H1 (cell line): ENCODE measurements at regions not wholly inside any gene's neighbourhood (a gene's known extent, or its start where the extent isn't known, plus 50 kb on each side); places are given as distances from the start of the nearest gene placed in this dataset.

ENCODE experiments used
- CTCF ChIA-PET: fragments of 300-600 bp; sonication (Branson Sonifier 250); formaldehyde crosslinking; loops from one replicate; lab custom pipeline; 2021; ENCODE audit not compliant: partially characterized antibody; lab: Charles Lee
- POLR2A ChIA-PET: fragments of 300-600 bp; sonication (Branson Sonifier 250); formaldehyde crosslinking; loops from one replicate; lab custom pipeline; 2021; ENCODE audit warnings: inconsistent platforms; ENCODE audit not compliant: partially characterized antibody; lab: Charles Lee
- DNase-seq, 2 experiments: peaks; one replicate each; pipeline versions ENCODE4 v3.0.0 to v3.0.0-alpha.2; 2010 to 2022; ENCODE audit warnings: low spot score in 2 of 2, low read depth in 1 of 2, mixed read lengths in 1 of 2
- FAIRE-seq: peaks from 2 replicates; lab custom pipeline; 2011; peaks lifted over from hg19 to GRCh38; lab: Jason Lieb, UNC
- H2AFZ ChIP-seq: 2 replicates; pipeline ENCODE4 v1.8.1; 2012; ENCODE audit warnings: low read length, inconsistent platforms
- H2AK5ac ChIP-seq: 2 replicates; pipeline ENCODE4 v1.6.1; 2013; ENCODE audit warnings: low read depth, low read length
- H2BK120ac ChIP-seq: replicated peaks from 2 replicates; pipeline ENCODE3; 2013; ENCODE audit warnings: low read depth, low read length, inconsistent platforms
- H2BK12ac ChIP-seq: 2 replicates; pipeline ENCODE4 v1.6.1; 2013; ENCODE audit warnings: low read depth, low read length
- H2BK15ac ChIP-seq: 2 replicates; pipeline ENCODE4 v1.6.1; 2013; ENCODE audit warnings: low read length
- H2BK20ac ChIP-seq: 2 replicates; pipeline ENCODE4 v1.6.1; 2013; ENCODE audit warnings: low read length
- H2BK5ac ChIP-seq: 2 replicates; pipeline ENCODE4 v1.6.1; 2013; ENCODE audit warnings: low read depth, low read length
- H3K14ac ChIP-seq: 2 replicates; pipeline ENCODE4 v1.6.1; 2013; ENCODE audit warnings: inconsistent platforms; ENCODE audit not compliant: insufficient read length
- H3K18ac ChIP-seq: 2 replicates; pipeline ENCODE4 v1.6.1; 2013; ENCODE audit warnings: low read length; ENCODE audit errors: extremely low read depth
- H3K23ac ChIP-seq: 2 replicates; pipeline ENCODE4 v1.6.1; 2013; ENCODE audit warnings: inconsistent platforms; ENCODE audit not compliant: insufficient read length
- H3K23me2 ChIP-seq: 2 replicates; pipeline ENCODE4 v1.6.1; 2013; ENCODE audit warnings: low read depth, low read length
- H3K27ac ChIP-seq: 2 replicates; pipeline ENCODE4 v1.6.1; 2011; ENCODE audit warnings: low read depth, low read length, inconsistent platforms
- H3K27me3 ChIP-seq, 4 experiments: replicated peaks in 1 of 4; 1 replicate in 1 of 4; 2 replicates in 3 of 4; pipeline versions ENCODE4 v1.6.1 to v1.8.1; 2011 to 2013; ENCODE audit warnings: low read length in 3 of 4, mild to moderate bottlenecking in 3 of 4, inconsistent platforms in 2 of 4, mixed read lengths in 2 of 4, moderate library complexity in 1 of 4; ENCODE audit not compliant: control insufficient read depth in 3 of 4, insufficient read depth in 3 of 4; ENCODE audit errors: extremely low read depth in 1 of 4
- H3K36me3 ChIP-seq, 4 experiments: 2 replicates each; pipeline versions ENCODE4 v1.6.1 to v1.8.1; 2011 to 2013; ENCODE audit warnings: mild to moderate bottlenecking in 4 of 4, low read length in 3 of 4, moderate library complexity in 2 of 4, control low read depth in 1 of 4, inconsistent platforms in 1 of 4; ENCODE audit not compliant: insufficient read depth in 4 of 4, control insufficient read depth in 2 of 4
- H3K4ac ChIP-seq: replicated peaks from 2 replicates; pipeline ENCODE3; 2013; ENCODE audit warnings: low read length, low read depth, mixed read lengths, inconsistent platforms; ENCODE audit not compliant: insufficient read length
- H3K4me1 ChIP-seq, 4 experiments: replicated peaks in 1 of 4; 1 replicate in 1 of 4; 2 replicates in 3 of 4; pipeline versions ENCODE4 v1.6.1 to v1.8.1; 2011 to 2013; ENCODE audit warnings: low read length in 3 of 4, inconsistent platforms in 2 of 4, mixed read lengths in 1 of 4; ENCODE audit not compliant: insufficient read depth in 4 of 4, control insufficient read depth in 3 of 4
- H3K4me2 ChIP-seq, 2 experiments: 2 replicates each; pipeline versions ENCODE4 v1.6.1 to v1.8.1; 2011 to 2013; ENCODE audit warnings: low read depth in 2 of 2, low read length in 2 of 2, control low read depth in 1 of 2, inconsistent platforms in 1 of 2, mild to moderate bottlenecking in 1 of 2; ENCODE audit not compliant: insufficient read depth in 1 of 2
- H3K4me3 ChIP-seq, 4 experiments: fragments of 200-600, 300-600 bp in 1 of 4; sonication (generic), shearing (Covaris generic), sonication (Bioruptor Twin) in 1 of 4; 2 replicates each; pipeline versions ENCODE4 v1.5.1 to v1.8.1; 2011 to 2016; ENCODE audit warnings: low read length in 4 of 4, low read depth in 3 of 4, control low read depth in 2 of 4, inconsistent platforms in 2 of 4, mild to moderate bottlenecking in 2 of 4, mixed read lengths in 1 of 4, moderate library complexity in 1 of 4; ENCODE audit not compliant: insufficient read depth in 2 of 4; ENCODE audit errors: extremely low read depth in 1 of 4
- H3K56ac ChIP-seq: replicated peaks from 2 replicates; pipeline ENCODE3; 2013; ENCODE audit warnings: low read depth, mild to moderate bottlenecking, mixed read lengths, low read length, inconsistent platforms; ENCODE audit not compliant: insufficient read length
- H3K79me1 ChIP-seq: 2 replicates; pipeline ENCODE4 v1.6.1; 2013; ENCODE audit warnings: low read depth, low read length, control low read depth
- H3K79me2 ChIP-seq, 2 experiments: 2 replicates each; pipeline versions ENCODE4 v1.6.1 to v1.8.1; 2012 to 2013; ENCODE audit warnings: low read length in 2 of 2, mild to moderate bottlenecking in 2 of 2, inconsistent platforms in 1 of 2; ENCODE audit not compliant: insufficient read depth in 2 of 2, control insufficient read depth in 1 of 2
- H3K9ac ChIP-seq, 4 experiments: replicated peaks in 1 of 4; 1 replicate in 1 of 4; 2 replicates in 3 of 4; pipeline versions ENCODE4 v1.6.1 to v1.8.1; 2011 to 2013; ENCODE audit warnings: low read depth in 3 of 4, low read length in 3 of 4, control low read depth in 2 of 4, mild to moderate bottlenecking in 2 of 4, moderate library complexity in 2 of 4, inconsistent platforms in 1 of 4; ENCODE audit errors: extremely low read depth in 1 of 4
- H3K9me3 ChIP-seq, 2 experiments: 2 replicates each; pipeline versions ENCODE4 v1.6.1 to v1.8.1; 2012 to 2013; ENCODE audit warnings: mild to moderate bottlenecking in 2 of 2, moderate library complexity in 2 of 2, control low read depth in 1 of 2, inconsistent platforms in 1 of 2, low read depth in 1 of 2, low read length in 1 of 2, mixed read lengths in 1 of 2; ENCODE audit not compliant: insufficient read depth in 2 of 2
- H4K20me1 ChIP-seq, 2 experiments: replicated peaks in 1 of 2; 2 replicates each; pipeline versions ENCODE3 to v1.8.1; 2011 to 2013; ENCODE audit warnings: inconsistent platforms in 2 of 2, low read length in 2 of 2, mild to moderate bottlenecking in 1 of 2; ENCODE audit not compliant: insufficient read depth in 2 of 2, control insufficient read depth in 1 of 2
- H4K5ac ChIP-seq: 2 replicates; pipeline ENCODE4 v1.6.1; 2013; ENCODE audit warnings: low read length, low read depth, mixed read lengths, inconsistent platforms; ENCODE audit not compliant: insufficient read length
- H4K8ac ChIP-seq: 2 replicates; pipeline ENCODE4 v1.8.0; 2013; ENCODE audit warnings: mild to moderate bottlenecking, moderate library complexity, low read length, inconsistent platforms; ENCODE audit not compliant: insufficient read depth; ENCODE audit errors: extremely low read depth
- H4K91ac ChIP-seq: replicated peaks from 2 replicates; pipeline ENCODE3; 2013; ENCODE audit warnings: low read length, mixed read lengths, inconsistent platforms; ENCODE audit not compliant: insufficient read length
- CTCF ChIP-seq, 3 experiments: IDR thresholded peaks; 1 replicate in 2 of 3; 2 replicates in 1 of 3; pipeline versions ENCODE4 v1.5.1 to v1.6.1; 2011; ENCODE audit warnings: low read length in 3 of 3, mild to moderate bottlenecking in 3 of 3, inconsistent platforms in 2 of 3, low read depth in 1 of 3, moderate library complexity in 1 of 3; ENCODE audit not compliant: insufficient read depth in 1 of 3; ENCODE audit errors: control extremely low read depth in 1 of 3
- HDAC2 ChIP-seq, 2 experiments: fragments of 300-600 bp in 1 of 2; sonication (generic) in 1 of 2; IDR thresholded peaks; 2 replicates each; pipeline ENCODE4 v1.6.1; 2011 to 2012; ENCODE audit warnings: low read depth in 2 of 2, low read length in 2 of 2, mild to moderate bottlenecking in 2 of 2, moderate library complexity in 2 of 2, borderline replicate concordance in 1 of 2, inconsistent platforms in 1 of 2
- JUND ChIP-seq: IDR thresholded peaks from 2 replicates; pipeline ENCODE4 v1.6.1; 2011; ENCODE audit warnings: mild to moderate bottlenecking, improper control_type of control experiment, low read length
- ZNF274 ChIP-seq: IDR thresholded peaks from 2 replicates; pipeline ENCODE4 v1.7.0; 2012; ENCODE audit warnings: low read length, borderline replicate concordance; ENCODE audit errors: extremely low read depth
- WGBS, 2 experiments: shearing (Covaris generic) in 1 of 2; methylation state at CpG; one replicate each; pipeline versions ENCODE4 v1.1.6 to v1.1.7; 2013 to 2015; ENCODE audit warnings: low lambda C conversion rate in 2 of 2, mixed read lengths in 2 of 2, inconsistent platforms in 1 of 2, low coverage in 1 of 2, missing lambda C conversion rate in 1 of 2; ENCODE audit not compliant: insufficient replicate concordance in 2 of 2, insufficient coverage in 1 of 2, insufficient read length in 1 of 2; ENCODE audit errors: extremely low coverage in 1 of 2, missing lambda C conversion rate in 1 of 2; 5-methylcytosine and 5-hydroxymethylcytosine counted together

GRCh38 chr22:48926643-48927042 is 901.0 kb downstream of the BRD1 start:
- WGBS, 2 experiments: 76% methylated on average over 10 of the region's 11 CpGs; no CpG with 5 or more reads in 1 of the 2 experiments
- Histone ChIP-seq H3K18ac (no peak overlapping the region), H3K4me2 (no peak overlapping the region), H2BK20ac (no peak overlapping the region), H3K9ac (no peak overlapping the region), H3K23ac (no peak overlapping the region), H2BK12ac (no peak overlapping the region), H4K8ac (no peak overlapping the region), H3K36me3 (no peaks in the 10 kb centered on the region), H3K9me3 (no peaks in the 10 kb centered on the region), H3K4me1 (no peaks in the 10 kb centered on the region; a peak in 1 of 7 replicates), H3K27ac (no peak overlapping the region), H3K14ac (no peak overlapping the region), H4K91ac (no peak overlapping the region), H3K79me1 (no peaks in the 10 kb centered on the region), H2AFZ (no peak overlapping the region), H3K79me2 (no peaks in the 10 kb centered on the region), H4K5ac (no peak overlapping the region), H3K27me3 (0 out of 7 replicates have a peak, but pooled peaks cover 0 to 3% (median 0%) of the 10 kb centered on the region in 4 experiments), H3K4ac (no peak overlapping the region), H3K4me3 (no peak overlapping the region), H2BK15ac (no peak overlapping the region), H3K56ac (no peak overlapping the region), H2BK120ac (no peak overlapping the region), H2BK5ac (no peak overlapping the region), H3K23me2 (no peaks in the 10 kb centered on the region), H4K20me1 (no peaks in the 10 kb centered on the region), H2AK5ac (no peak overlapping the region)
- ChIA-PET CTCF (interaction anchor here (0.6 to 1.4 kb wide), 2 partner anchors 11 to 16 kb away, joined by 3 read pairs; no protein-coding TSS in a partner anchor), POLR2A (no interaction called here)
- DNase-seq (peak in 1 of 2 experiments; percentile 31), FAIRE-seq (no peak)
- TF ChIP-seq JUND (no peak), ZNF274 (no peak), CTCF (IDR thresholded peaks at IDR 0.05; ENCODE audit: control extremely low read depth in 1 of 3, insufficient read depth in 1 of 3, low read depth in 1 of 3, low read length in 3 of 3) (no peak), HDAC2 (IDR thresholded peaks at IDR 0.05; ENCODE audit: borderline replicate concordance in 1 of 2, low read depth in 2 of 2, low read length in 2 of 2) (no peak)
